ENCODE measurements at regions not wholly inside any gene's neighbourhood (a gene's known extent, or its start where the extent isn't known, plus 50 kb on each side); places are given as distances from the start of the nearest gene placed in this dataset.

- Histone ChIP-seq H3K9me3 (no peaks in the 10 kb centered on the region), H3K4me3 (no peak overlapping the region), H3K4me2 (no peak overlapping the region), H3K4me1 (peaks cover 6% of the 10 kb centered on the region; the same call in 2 of the 3 replicates), H3K27ac (no peak overlapping the region)
- no peak for FAIRE-seq
- TF ChIP-seq POLR2A (IDR thresholded peaks at IDR 0.05; ENCODE audit: low read length) (no peak), CBX2 (IDR thresholded peaks at IDR 0.05; ENCODE audit: borderline replicate concordance, low read depth) (no peak), CHD2 (IDR thresholded peaks at IDR 0.05; ENCODE audit: low read length, partially characterized antibody) (no peak), POLR2AphosphoS2 (conservative IDR thresholded peaks at IDR 0.05; ENCODE audit: low read length) (no peak), FOXS1 (CRISPR knock-in tag; IDR thresholded peaks at IDR 0.05) (no peak), HOXA7 (CRISPR knock-in tag; IDR thresholded peaks at IDR 0.05) (no peak), TFCP2L1 (CRISPR knock-in tag; IDR thresholded peaks at IDR 0.05) (no peak), MYC (IDR thresholded peaks at IDR 0.05; ENCODE audit: borderline replicate concordance, low read length) (no peak)
- POLR2A ChIA-PET, result no interaction called here
- ATAC-seq, result no peak
- DNase-seq (ENCODE audit: low read depth in 1 of 2, low spot score in 1 of 2), result no peak
- 66% methylated on average over 1 of the region's 1 CpG for WGBS (ENCODE audit: missing lambda C conversion rate)
- CTCF ChIA-PET, result no interaction called here
Observed at GRCh38 chr6:21999741-22000140, 297.1 kb downstream of the PRL start.

DNA sequence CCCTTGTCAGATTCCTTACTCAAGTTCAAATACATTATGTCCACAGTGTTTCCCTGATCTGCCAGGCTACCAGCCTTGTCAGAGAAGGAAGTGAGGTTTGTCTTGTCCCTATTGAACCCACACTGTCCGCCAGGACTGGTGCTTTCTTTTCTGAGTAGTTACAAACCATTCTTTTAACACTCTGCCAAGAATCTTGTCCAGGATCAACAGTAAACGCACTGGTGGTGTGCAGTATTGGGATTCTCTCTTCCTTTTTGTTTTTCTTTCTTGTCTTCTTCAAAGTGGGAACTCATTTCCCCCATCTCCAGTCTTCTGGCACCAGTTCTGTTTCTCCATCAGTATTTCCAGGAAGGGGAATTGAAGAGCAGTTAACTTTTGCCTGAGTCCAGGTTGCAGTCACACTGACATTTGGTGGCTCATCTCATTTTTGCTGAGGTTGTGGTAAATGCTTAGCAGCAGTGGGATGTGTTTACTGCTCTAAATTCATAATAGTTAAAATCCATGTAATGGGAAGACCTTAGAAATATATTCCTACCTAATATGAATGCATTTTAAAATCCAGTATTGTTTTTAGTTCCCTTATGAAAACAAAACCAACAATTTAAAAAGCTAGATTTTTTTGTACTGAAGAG is 295.3 kb downstream of the PRL start:
- DNase-seq (ENCODE audit: low read depth in 1 of 2, low spot score in 1 of 2), result no peak
- no peaks in the 10 kb centered on the region for H3K9me3 ChIP-seq
- no peak overlapping the region for H3K4me2 ChIP-seq
- FAIRE-seq, result no peak
- 71% methylated on average over 2 of the region's 2 CpGs for WGBS (ENCODE audit: missing lambda C conversion rate)
- peaks cover 6% of the 10 kb centered on the region; the same call in 2 of the 3 replicates for H3K4me1 ChIP-seq
- no peak for ATAC-seq
- TF ChIP-seq BCL3 (IDR thresholded peaks at IDR 0.05) (no peak), NPAS2 (CRISPR knock-in tag; IDR thresholded peaks at IDR 0.05; ENCODE audit: borderline replicate concordance) (no peak), MAFK (IDR thresholded peaks at IDR 0.05; ENCODE audit: partially characterized antibody) (peak; percentile 30), FOSB (CRISPR knock-in tag; IDR thresholded peaks at IDR 0.05) (no peak)
- ChIA-PET POLR2A (no interaction called here), CTCF (no interaction called here)
- H3K27ac ChIP-seq, result peak overlapping the region in 1 of 2 experiments; percentile 35; a peak in 2 of 6 replicates
- no peak overlapping the region for H3K4me3 ChIP-seq

DNA sequence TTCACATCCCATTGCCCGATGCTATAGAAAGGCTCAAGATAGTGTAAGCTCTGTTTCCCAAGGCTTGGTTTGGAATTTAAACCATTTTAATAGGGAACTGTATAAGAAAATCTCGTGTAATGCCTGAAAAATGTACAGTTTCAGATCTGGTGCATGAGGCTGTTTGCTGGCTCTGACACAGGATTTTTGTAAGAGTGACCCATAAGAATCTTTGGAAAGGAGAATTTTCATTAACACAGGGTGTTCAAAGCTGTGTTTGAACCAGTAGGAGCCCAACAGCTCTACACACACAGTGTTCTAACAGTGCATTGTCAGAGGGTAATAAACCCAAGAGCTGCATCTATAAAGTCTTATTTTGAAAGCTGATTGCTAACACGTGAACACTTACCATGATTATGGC is 293.5 kb downstream of the PRL start:
- ATAC-seq (no peak), DNase-seq (ENCODE audit: low read depth in 1 of 2, low spot score in 1 of 2) (no peak), FAIRE-seq (no peak)
- Histone ChIP-seq H3K9me3 (no peaks in the 10 kb centered on the region), H3K4me3 (no peak overlapping the region), H3K4me2 (no peak overlapping the region), H3K4me1 (peaks cover 9% of the 10 kb centered on the region), H3K27ac (no peak overlapping the region; a peak in 1 of 6 replicates)
- ChIA-PET CTCF (interaction anchor here (0.6 kb wide), 1 partner anchor 363 kb away, joined by 3 read pairs; no protein-coding TSS in a partner anchor), POLR2A (no interaction called here)
- 72% methylated on average over 3 of the region's 3 CpGs for WGBS (ENCODE audit: missing lambda C conversion rate)
- TF ChIP-seq, protein P1, sequence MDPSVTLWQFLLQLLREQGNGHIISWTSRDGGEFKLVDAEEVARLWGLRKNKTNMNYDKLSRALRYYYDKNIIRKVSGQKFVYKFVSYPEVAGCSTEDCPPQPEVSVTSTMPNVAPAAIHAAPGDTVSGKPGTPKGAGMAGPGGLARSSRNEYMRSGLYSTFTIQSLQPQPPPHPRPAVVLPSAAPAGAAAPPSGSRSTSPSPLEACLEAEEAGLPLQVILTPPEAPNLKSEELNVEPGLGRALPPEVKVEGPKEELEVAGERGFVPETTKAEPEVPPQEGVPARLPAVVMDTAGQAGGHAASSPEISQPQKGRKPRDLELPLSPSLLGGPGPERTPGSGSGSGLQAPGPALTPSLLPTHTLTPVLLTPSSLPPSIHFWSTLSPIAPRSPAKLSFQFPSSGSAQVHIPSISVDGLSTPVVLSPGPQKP (IDR thresholded peaks at IDR 0.05; ENCODE audit: low read depth, low read length), result no peak
- no peak for TF ChIP-seq USF2 (IDR thresholded peaks at IDR 0.05)
- TF ChIP-seq RCOR1 (IDR thresholded peaks at IDR 0.05; ENCODE audit: low read depth, low read length), result no peak
- no peak for TF ChIP-seq JUN (IDR thresholded peaks at IDR 0.05)
- TF ChIP-seq KDM5A (IDR thresholded peaks at IDR 0.05), result no peak
- no peak for TF ChIP-seq SMC3 (IDR thresholded peaks at IDR 0.05)
- TF ChIP-seq TP53 (CRISPR knock-in tag; IDR thresholded peaks at IDR 0.05), result no peak
- TF ChIP-seq, protein P2, sequence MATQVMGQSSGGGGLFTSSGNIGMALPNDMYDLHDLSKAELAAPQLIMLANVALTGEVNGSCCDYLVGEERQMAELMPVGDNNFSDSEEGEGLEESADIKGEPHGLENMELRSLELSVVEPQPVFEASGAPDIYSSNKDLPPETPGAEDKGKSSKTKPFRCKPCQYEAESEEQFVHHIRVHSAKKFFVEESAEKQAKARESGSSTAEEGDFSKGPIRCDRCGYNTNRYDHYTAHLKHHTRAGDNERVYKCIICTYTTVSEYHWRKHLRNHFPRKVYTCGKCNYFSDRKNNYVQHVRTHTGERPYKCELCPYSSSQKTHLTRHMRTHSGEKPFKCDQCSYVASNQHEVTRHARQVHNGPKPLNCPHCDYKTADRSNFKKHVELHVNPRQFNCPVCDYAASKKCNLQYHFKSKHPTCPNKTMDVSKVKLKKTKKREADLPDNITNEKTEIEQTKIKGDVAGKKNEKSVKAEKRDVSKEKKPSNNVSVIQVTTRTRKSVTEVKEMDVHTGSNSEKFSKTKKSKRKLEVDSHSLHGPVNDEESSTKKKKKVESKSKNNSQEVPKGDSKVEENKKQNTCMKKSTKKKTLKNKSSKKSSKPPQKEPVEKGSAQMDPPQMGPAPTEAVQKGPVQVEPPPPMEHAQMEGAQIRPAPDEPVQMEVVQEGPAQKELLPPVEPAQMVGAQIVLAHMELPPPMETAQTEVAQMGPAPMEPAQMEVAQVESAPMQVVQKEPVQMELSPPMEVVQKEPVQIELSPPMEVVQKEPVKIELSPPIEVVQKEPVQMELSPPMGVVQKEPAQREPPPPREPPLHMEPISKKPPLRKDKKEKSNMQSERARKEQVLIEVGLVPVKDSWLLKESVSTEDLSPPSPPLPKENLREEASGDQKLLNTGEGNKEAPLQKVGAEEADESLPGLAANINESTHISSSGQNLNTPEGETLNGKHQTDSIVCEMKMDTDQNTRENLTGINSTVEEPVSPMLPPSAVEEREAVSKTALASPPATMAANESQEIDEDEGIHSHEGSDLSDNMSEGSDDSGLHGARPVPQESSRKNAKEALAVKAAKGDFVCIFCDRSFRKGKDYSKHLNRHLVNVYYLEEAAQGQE (IDR thresholded peaks at IDR 0.05), result no peak
- TF ChIP-seq HOXB5 (CRISPR knock-in tag; IDR thresholded peaks at IDR 0.05), result no peak
- no peak for TF ChIP-seq CBX2 (IDR thresholded peaks at IDR 0.05; ENCODE audit: borderline replicate concordance, low read depth)
- TF ChIP-seq, protein P3, sequence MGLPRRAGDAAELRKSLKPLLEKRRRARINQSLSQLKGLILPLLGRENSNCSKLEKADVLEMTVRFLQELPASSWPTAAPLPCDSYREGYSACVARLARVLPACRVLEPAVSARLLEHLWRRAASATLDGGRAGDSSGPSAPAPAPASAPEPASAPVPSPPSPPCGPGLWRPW (IDR thresholded peaks at IDR 0.05), result no peak
- TF ChIP-seq ZNF302 (CRISPR knock-in tag; IDR thresholded peaks at IDR 0.05), result no peak
- no peak for TF ChIP-seq POLR2A (IDR thresholded peaks at IDR 0.05; ENCODE audit: low read length)
- TF ChIP-seq EP300 (IDR thresholded peaks at IDR 0.05), result no peak

Data from A549 (cell line).